Activated T-helper 1 cell treated with anti-CD3 and anti-CD28 coated beads, Interleukin-12 subunit alpha, Interleukin-12 subunit beta, Interleukin-2, Interleukin-4 antibody, amounts not matched to agents 30 ng/mL and 10 ng/mL and 1 ng/mL, durations not matched to agents 14 hours and 24 hours and 36 hours (primary cell): ENCODE measurements at regions not wholly inside any gene's neighbourhood (a gene's known extent, or its start where the extent isn't known, plus 50 kb on each side); places are given as distances from the start of the nearest gene placed in this dataset.
"Not testable (repeated sequence)": the region's sequence is repeated elsewhere in the genome, so short reads cannot be mapped to it uniquely, and the experiment has no call there.

Experiments
- DNase-seq: peaks from one replicate; pipeline ENCODE4 v3.0.0; 2021; ENCODE audit warnings: low spot score
- H3K27ac Mint-ChIP-seq: one replicate; pipeline ENCODE4 v1.8.0; 2021; ENCODE audit warnings: mild to moderate bottlenecking, mixed read lengths
- H3K27me3 Mint-ChIP-seq: one replicate; pipeline ENCODE4 v1.8.0; 2022; ENCODE audit warnings: mild to moderate bottlenecking, moderate library complexity, mixed read lengths; ENCODE audit not compliant: insufficient read depth
- H3K36me3 Mint-ChIP-seq: one replicate; pipeline ENCODE4 v1.8.0; 2021; ENCODE audit warnings: low read depth, mixed read lengths
- H3K4me1 Mint-ChIP-seq: one replicate; pipeline ENCODE4 v1.8.0; 2021; ENCODE audit warnings: low read depth, mixed read lengths
- H3K4me3 Mint-ChIP-seq: one replicate; pipeline ENCODE4 v1.8.0; 2021; ENCODE audit warnings: mild to moderate bottlenecking, moderate library complexity, mixed read lengths
- H3K9me3 Mint-ChIP-seq: one replicate; pipeline ENCODE4 v1.8.0; 2021; ENCODE audit warnings: mixed read lengths
- intact Hi-C: fragments of 100-400 bp; cut with micrococcal nuclease; formaldehyde crosslinking; loops from one replicate; pipeline ENCODE4 v1.15.1; 2024

- Mint-ChIP-seq H3K27me3 (no peaks in the 10 kb centered on the region), H3K36me3 (no peaks in the 10 kb centered on the region), H3K9me3 (no peaks in the 10 kb centered on the region), H3K4me1 (no peaks in the 10 kb centered on the region), H3K4me3 (no peak overlapping the region), H3K27ac (no peak overlapping the region)
- DNase-seq: no peak
- intact Hi-C loops: no loop called here
Measured at GRCh38 chr3:17861476-17861875, 119.0 kb upstream of the TBC1D5 start.

- intact Hi-C loops, H3K4me1 Mint-ChIP-seq, H3K9me3 Mint-ChIP-seq, H3K27ac Mint-ChIP-seq, H3K4me3 Mint-ChIP-seq, H3K27me3 Mint-ChIP-seq, H3K36me3 Mint-ChIP-seq, DNase-seq: not testable (repeated sequence)
Measured at GRCh38 chr3:17860840-17861471, 118.5 kb upstream of the TBC1D5 start.

GRCh38 chr3:17852217-17852616, 109.8 kb upstream of the TBC1D5 start:
- no peak overlapping the region for H3K27ac Mint-ChIP-seq
- peaks cover 5% of the 10 kb centered on the region for H3K27me3 Mint-ChIP-seq
- H3K4me3 Mint-ChIP-seq: no peak overlapping the region
- DNase-seq: no peak
- H3K36me3 Mint-ChIP-seq: no peaks in the 10 kb centered on the region
- H3K9me3 Mint-ChIP-seq: no peaks in the 10 kb centered on the region
- H3K4me1 Mint-ChIP-seq: no peaks in the 10 kb centered on the region
- intact Hi-C loops: no loop called here

- H3K4me1 Mint-ChIP-seq: no peaks in the 10 kb centered on the region
- no peak for DNase-seq
- H3K4me3 Mint-ChIP-seq: no peak overlapping the region
- H3K36me3 Mint-ChIP-seq: no peaks in the 10 kb centered on the region
- H3K27me3 Mint-ChIP-seq: peaks cover 6% of the 10 kb centered on the region
- intact Hi-C loops: no loop called here
- H3K9me3 Mint-ChIP-seq: no peaks in the 10 kb centered on the region
- no peak overlapping the region for H3K27ac Mint-ChIP-seq
Measured at GRCh38 chr3:17850448-17850847, 108.0 kb upstream of the TBC1D5 start.

- no peak for DNase-seq
- Mint-ChIP-seq H3K4me3 (no peak overlapping the region), H3K36me3 (no peaks in the 10 kb centered on the region), H3K4me1 (no peaks in the 10 kb centered on the region), H3K27me3 (peaks cover 4% of the 10 kb centered on the region), H3K9me3 (no peaks in the 10 kb centered on the region), H3K27ac (no peak overlapping the region)
- intact Hi-C loops: no loop called here
Measured at GRCh38 chr3:17848102-17848501, 105.7 kb upstream of the TBC1D5 start.

GRCh38 chr3:17847156-17847555, 104.7 kb upstream of the TBC1D5 start:
- H3K27me3 Mint-ChIP-seq: peaks cover 4% of the 10 kb centered on the region
- H3K27ac Mint-ChIP-seq: no peak overlapping the region
- intact Hi-C loops: no loop called here
- H3K4me1 Mint-ChIP-seq: no peaks in the 10 kb centered on the region
- no peaks in the 10 kb centered on the region for H3K9me3 Mint-ChIP-seq
- DNase-seq: no peak
- H3K4me3 Mint-ChIP-seq: no peak overlapping the region
- no peaks in the 10 kb centered on the region for H3K36me3 Mint-ChIP-seq

- H3K4me1 Mint-ChIP-seq: no peaks in the 10 kb centered on the region
- no peak for DNase-seq
- no peak overlapping the region for H3K27ac Mint-ChIP-seq
- intact Hi-C loops: no loop called here
- no peaks in the 10 kb centered on the region for H3K9me3 Mint-ChIP-seq
- H3K27me3 Mint-ChIP-seq: peaks cover 4% of the 10 kb centered on the region
- no peak overlapping the region for H3K4me3 Mint-ChIP-seq
- no peaks in the 10 kb centered on the region for H3K36me3 Mint-ChIP-seq
Measured at GRCh38 chr3:17846466-17846865, 104.0 kb upstream of the TBC1D5 start.

- Mint-ChIP-seq H3K4me3 (no peak overlapping the region), H3K27ac (no peak overlapping the region), H3K4me1 (no peaks in the 10 kb centered on the region), H3K36me3 (no peaks in the 10 kb centered on the region), H3K9me3 (no peaks in the 10 kb centered on the region), H3K27me3 (peaks cover 4% of the 10 kb centered on the region)
- intact Hi-C loops: no loop called here
- DNase-seq: no peak
Measured at GRCh38 chr3:17845026-17845812, 102.8 kb upstream of the TBC1D5 start.

GRCh38 chr3:17844236-17844635, 101.8 kb upstream of the TBC1D5 start:
- no peaks in the 10 kb centered on the region for H3K36me3 Mint-ChIP-seq

GRCh38 chr3:17841190-17841828, 98.9 kb upstream of the TBC1D5 start:
- DNase-seq: peak; percentile 49
- intact Hi-C loops: loop anchor here (1.0 to 2.0 kb wide), 5 partner anchors 99 to 1241 kb away; partner anchors contain the start of gene TBC1D5
- no peak overlapping the region for H3K4me3 Mint-ChIP-seq
- peaks cover 4% of the 10 kb centered on the region for H3K27me3 Mint-ChIP-seq
- no peaks in the 10 kb centered on the region for H3K36me3 Mint-ChIP-seq
- no peaks in the 10 kb centered on the region for H3K9me3 Mint-ChIP-seq
- H3K27ac Mint-ChIP-seq: no peak overlapping the region
- H3K4me1 Mint-ChIP-seq: no peaks in the 10 kb centered on the region

More at GRCh38 chr3:17844236-17844635, 101.8 kb upstream of the TBC1D5 start:
- Mint-ChIP-seq H3K27me3 (peaks cover 4% of the 10 kb centered on the region), H3K4me3 (no peak overlapping the region), H3K4me1 (no peaks in the 10 kb centered on the region), H3K9me3 (no peaks in the 10 kb centered on the region), H3K27ac (no peak overlapping the region)
- no peak for DNase-seq
- intact Hi-C loops: no loop called here

GRCh38 chr3:17840651-17841050, 98.2 kb upstream of the TBC1D5 start:
- DNase-seq: no peak
- Mint-ChIP-seq H3K9me3 (no peaks in the 10 kb centered on the region), H3K27me3 (peaks cover 3% of the 10 kb centered on the region), H3K4me3 (no peak overlapping the region), H3K36me3 (no peaks in the 10 kb centered on the region), H3K27ac (no peak overlapping the region), H3K4me1 (no peaks in the 10 kb centered on the region)
- intact Hi-C loops: loop anchor here (1.0 to 2.0 kb wide), 5 partner anchors 98 to 1240 kb away; partner anchors contain the start of gene TBC1D5

- no peak for DNase-seq
- Mint-ChIP-seq H3K9me3 (no peaks in the 10 kb centered on the region), H3K4me1 (no peaks in the 10 kb centered on the region), H3K36me3 (no peaks in the 10 kb centered on the region), H3K4me3 (no peak overlapping the region), H3K27me3 (peaks cover 3% of the 10 kb centered on the region), H3K27ac (no peak overlapping the region)
- intact Hi-C loops: loop anchor here (2.0 kb wide), 1 partner anchor 1239 kb away; no protein-coding TSS in a partner anchor
Measured at GRCh38 chr3:17840126-17840525, 97.7 kb upstream of the TBC1D5 start.

- H3K27ac Mint-ChIP-seq: no peak overlapping the region
- no peaks in the 10 kb centered on the region for H3K9me3 Mint-ChIP-seq
- H3K36me3 Mint-ChIP-seq: no peaks in the 10 kb centered on the region
- intact Hi-C loops: no loop called here
- no peak for DNase-seq
- no peaks in the 10 kb centered on the region for H3K4me1 Mint-ChIP-seq
- peaks cover 3% of the 10 kb centered on the region for H3K27me3 Mint-ChIP-seq
- H3K4me3 Mint-ChIP-seq: no peak overlapping the region
Measured at GRCh38 chr3:17836919-17837318, 94.5 kb upstream of the TBC1D5 start.
